ENCODE measurements at regions not wholly inside any gene's neighbourhood (a gene's known extent, or its start where the extent isn't known, plus 50 kb on each side); places are given as distances from the start of the nearest gene placed in this dataset.

DNA sequence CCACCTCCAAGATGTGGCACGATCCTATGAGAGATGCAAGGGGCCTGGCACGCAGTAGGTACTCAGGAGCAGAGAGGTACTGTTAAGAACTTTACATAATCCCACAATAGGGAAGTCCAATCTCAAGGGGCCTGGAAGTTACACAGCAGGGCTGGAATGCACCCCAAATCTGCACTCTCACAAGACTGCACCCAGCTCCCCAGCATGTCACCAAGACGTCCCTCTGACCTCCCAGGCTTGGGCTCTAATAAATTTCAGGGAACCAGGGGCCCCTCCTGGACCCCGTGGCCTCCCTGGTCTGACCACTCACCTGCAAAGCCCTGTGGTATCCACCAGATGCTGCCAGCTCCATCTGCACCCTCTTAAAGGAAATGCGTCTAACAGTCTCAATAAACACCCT, 94.9 kb downstream of the OAT start:
- ATAC-seq = no peak
- Histone ChIP-seq H3K9me3 (no peaks in the 10 kb centered on the region), H3K4me1 (ENCODE audit: low read depth) (no peaks in the 10 kb centered on the region), H3K36me3 (ENCODE audit: low read depth) (no peaks in the 10 kb centered on the region), H3K4me3 (no peak overlapping the region)
- intact Hi-C loops (cut with DNase I, micrococcal nuclease) = no loop called here
- TF ChIP-seq, protein P1, sequence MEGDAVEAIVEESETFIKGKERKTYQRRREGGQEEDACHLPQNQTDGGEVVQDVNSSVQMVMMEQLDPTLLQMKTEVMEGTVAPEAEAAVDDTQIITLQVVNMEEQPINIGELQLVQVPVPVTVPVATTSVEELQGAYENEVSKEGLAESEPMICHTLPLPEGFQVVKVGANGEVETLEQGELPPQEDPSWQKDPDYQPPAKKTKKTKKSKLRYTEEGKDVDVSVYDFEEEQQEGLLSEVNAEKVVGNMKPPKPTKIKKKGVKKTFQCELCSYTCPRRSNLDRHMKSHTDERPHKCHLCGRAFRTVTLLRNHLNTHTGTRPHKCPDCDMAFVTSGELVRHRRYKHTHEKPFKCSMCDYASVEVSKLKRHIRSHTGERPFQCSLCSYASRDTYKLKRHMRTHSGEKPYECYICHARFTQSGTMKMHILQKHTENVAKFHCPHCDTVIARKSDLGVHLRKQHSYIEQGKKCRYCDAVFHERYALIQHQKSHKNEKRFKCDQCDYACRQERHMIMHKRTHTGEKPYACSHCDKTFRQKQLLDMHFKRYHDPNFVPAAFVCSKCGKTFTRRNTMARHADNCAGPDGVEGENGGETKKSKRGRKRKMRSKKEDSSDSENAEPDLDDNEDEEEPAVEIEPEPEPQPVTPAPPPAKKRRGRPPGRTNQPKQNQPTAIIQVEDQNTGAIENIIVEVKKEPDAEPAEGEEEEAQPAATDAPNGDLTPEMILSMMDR (IDR thresholded peaks at IDR 0.05) = no peak
- DNase-seq = no peak

DNA sequence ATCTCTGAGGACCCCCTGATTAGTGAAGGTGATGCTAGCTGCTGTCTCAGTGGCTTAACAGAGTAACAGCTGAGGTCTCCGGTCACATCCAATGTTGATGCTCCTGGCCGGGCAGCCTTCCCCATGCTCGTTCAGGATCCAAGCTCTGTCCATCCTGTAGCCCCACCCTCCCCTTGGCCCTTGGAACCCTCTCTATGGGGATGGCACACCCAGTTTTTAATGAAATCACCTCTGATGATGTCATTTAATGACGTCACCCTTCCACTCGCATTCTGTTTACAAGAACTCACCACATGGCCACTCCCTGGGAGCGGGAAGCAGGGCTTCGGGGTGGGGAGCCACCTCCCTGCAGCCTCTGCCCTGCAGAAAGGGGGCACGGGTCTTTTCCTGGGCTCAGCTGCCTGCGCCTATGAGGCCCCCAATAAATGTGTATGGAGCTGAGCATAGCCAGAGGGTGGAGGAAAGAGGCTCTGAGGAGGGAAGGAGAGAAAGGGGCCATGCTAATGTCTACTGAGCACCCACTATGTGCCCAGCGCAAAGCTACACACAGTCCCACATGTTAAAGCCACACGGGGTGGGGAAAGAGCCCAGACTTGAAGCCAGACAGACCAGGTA, 95.5 kb downstream of the OAT start:
- DNase-seq = no peak
- no peak for ATAC-seq
- H3K4me1 ChIP-seq (ENCODE audit: low read depth) = no peaks in the 10 kb centered on the region
- intact Hi-C loops (cut with DNase I, micrococcal nuclease) = no loop called here
- no peaks in the 10 kb centered on the region for H3K36me3 ChIP-seq (ENCODE audit: low read depth)
- H3K9me3 ChIP-seq = no peaks in the 10 kb centered on the region
- H3K4me3 ChIP-seq = no peak overlapping the region
- TF ChIP-seq, protein P1 (IDR thresholded peaks at IDR 0.05) = no peak

DNA sequence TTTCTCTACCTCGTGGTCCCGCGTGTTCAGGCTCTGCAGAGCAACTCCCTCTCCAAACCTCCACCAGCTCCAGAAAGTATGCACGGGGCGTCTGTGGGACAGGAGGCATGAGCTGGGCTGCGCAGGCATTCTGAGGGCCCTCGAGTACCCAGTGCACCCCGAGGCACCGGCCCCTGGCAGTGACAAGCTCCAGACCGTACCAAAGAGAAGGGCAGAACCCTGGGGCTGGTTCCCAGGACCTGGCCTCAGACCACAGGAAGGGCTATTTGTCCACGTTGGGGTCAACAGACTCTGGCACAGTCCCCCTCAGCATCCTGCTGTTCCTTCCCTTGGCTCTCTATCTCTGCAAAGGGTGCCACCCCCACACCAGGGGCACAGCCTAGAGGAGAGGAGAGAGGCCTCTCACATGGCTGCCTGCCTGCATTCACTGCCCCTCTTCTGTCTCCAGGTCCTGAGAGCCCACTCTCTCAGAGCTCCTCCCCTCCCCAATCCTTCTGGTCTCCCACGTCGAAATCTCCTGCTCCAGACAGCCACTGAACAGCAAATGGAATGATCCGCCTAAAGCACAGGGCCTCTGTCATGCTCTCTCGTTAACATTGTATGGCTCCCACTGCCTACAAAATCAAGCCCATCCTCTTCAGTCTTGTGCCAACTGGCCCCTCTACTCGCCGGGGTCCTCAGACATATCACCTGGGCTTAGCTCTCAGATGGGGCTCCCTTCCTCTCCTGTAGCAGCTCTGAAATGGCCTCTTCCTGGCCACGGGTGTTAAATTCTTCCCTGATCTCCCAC, 96.3 kb downstream of the OAT start:
- DNase-seq (no peak), ATAC-seq (no peak)
- TF ChIP-seq, protein P1 (IDR thresholded peaks at IDR 0.05) = no peak
- Histone ChIP-seq H3K9me3 (no peaks in the 10 kb centered on the region), H3K4me1 (ENCODE audit: low read depth) (no peaks in the 10 kb centered on the region), H3K36me3 (ENCODE audit: low read depth) (no peaks in the 10 kb centered on the region), H3K4me3 (no peak overlapping the region)
- intact Hi-C loops (cut with DNase I, micrococcal nuclease) = no loop called here

DNA sequence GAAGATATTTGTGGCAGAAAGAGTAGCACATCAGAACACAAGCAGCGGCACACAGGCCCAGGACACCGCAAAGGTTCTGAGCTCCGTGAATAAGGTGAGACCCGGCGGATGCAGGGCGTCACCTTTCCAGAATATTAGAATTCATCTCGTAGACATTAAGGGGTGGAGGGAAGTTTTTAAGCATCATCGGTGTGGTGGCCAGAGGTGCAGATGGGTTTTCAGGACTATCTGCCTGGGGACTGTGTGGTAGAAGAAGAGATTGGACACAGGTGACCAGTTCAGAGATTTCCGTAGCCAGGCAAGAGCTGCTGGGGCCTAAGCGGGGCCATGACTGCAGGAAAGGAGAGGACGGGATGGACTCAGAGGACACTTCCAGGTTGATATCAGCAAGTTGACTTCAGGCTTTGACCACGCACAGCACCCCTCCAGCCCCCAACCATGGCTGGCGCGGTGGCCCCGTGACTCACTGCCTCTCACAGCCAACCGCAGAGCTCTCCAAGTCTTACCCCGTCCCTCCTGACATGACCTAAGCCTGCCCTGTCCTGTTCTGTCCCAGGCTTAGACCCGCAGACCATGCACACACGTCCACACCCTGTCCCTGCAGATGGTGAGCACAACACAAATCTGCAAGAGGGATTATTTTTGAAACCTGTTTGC, 97.2 kb downstream of the OAT start:
- no peak for ATAC-seq

DNA sequence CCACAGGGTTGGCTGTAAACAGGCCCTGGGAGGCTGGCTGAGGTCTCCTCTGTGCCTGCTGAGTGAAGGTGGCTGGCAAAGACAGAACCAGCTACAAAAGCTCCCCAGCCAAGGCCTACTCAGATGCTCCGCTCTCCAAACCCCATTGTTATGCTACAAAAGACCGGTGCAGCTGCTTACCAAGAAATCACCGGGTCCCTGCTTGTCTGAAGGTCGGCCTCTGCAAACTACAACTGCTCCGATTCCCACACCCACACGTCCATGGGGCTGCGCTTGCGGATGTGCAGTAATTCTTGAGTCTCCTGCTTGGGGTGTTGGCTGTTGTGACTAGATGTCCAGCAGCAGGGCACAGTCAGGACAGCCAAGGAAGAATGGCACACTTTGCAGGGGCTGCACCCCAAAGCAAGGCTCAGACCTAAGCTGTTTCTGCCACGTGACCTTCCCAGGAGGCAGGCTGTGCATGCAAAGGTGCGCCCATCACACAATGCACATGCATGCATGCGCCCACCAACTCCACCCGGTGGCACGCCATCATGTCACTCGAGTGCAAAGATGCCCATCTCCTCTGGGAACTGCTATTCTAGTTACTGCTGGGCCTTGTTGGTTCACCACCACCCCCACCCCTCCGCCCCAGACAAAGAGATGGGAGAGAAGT, 97.8 kb downstream of the OAT start:
- DNase-seq = no peak
- ATAC-seq = no peak
- TF ChIP-seq, protein P1 (IDR thresholded peaks at IDR 0.05) = no peak
- H3K9me3 ChIP-seq = no peaks in the 10 kb centered on the region
- H3K4me1 ChIP-seq (ENCODE audit: low read depth) = no peaks in the 10 kb centered on the region
- intact Hi-C loops (cut with DNase I, micrococcal nuclease) = no loop called here
- H3K36me3 ChIP-seq (ENCODE audit: low read depth) = no peaks in the 10 kb centered on the region
- no peak overlapping the region for H3K4me3 ChIP-seq

More for the DNA sequence above, 97.2 kb downstream of the OAT start:
- TF ChIP-seq, protein P1 (IDR thresholded peaks at IDR 0.05) = no peak
- H3K4me1 ChIP-seq (ENCODE audit: low read depth) = no peaks in the 10 kb centered on the region
- no peaks in the 10 kb centered on the region for H3K9me3 ChIP-seq
- intact Hi-C loops (cut with DNase I, micrococcal nuclease) = no loop called here
- H3K36me3 ChIP-seq (ENCODE audit: low read depth) = no peaks in the 10 kb centered on the region
- no peak for DNase-seq
- no peak overlapping the region for H3K4me3 ChIP-seq
